Epithelial cell of proximal tubule (primary cell): ENCODE measurements at regions not wholly inside any gene's neighbourhood (a gene's known extent, or its start where the extent isn't known, plus 50 kb on each side); places are given as distances from the start of the nearest gene placed in this dataset.

ENCODE experiments used
- DNase-seq: peaks from one replicate; pipeline ENCODE4 v3.0.0-alpha.2; 2011; ENCODE audit warnings: low read depth
- H3K4me3 ChIP-seq: 2 replicates; pipeline ENCODE4 v1.5.1; 2011; ENCODE audit warnings: low read depth, mild to moderate bottlenecking, low read length
- TF ChIP-seq, protein P1 (sequence below): conservative IDR thresholded peaks from 2 replicates; pipeline ENCODE4 v1.5.1; 2012; ENCODE audit warnings: low read depth, mild to moderate bottlenecking, low read length

DNA sequence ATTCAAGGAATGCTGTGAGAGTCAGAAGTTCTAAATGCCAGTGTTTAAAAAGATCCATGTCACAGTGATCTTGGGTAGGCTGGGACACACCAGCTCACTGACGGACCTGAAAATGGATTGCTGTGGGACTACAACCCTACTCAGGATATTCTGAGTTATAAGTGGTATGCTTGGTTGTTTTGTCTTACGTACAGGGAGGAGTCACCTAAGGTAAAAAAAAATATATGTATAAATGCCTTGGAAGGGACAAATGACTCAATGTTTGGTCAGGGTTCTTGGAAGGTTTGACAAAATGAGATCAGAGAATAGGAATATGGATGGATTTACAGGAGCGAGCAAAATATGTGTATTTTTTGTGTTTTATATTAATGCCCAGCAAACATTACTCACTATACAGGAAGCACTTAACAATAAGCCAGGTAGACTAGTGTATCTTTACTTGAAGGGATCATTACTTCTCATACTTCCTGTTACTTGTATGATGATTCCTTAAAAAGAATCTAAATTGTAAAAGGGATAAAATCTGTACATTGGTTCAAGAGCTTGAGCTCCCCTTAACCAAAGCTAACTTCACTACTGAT lies 767.3 kb downstream of the GBE1 start:
- DNase-seq: no peak
- TF ChIP-seq, protein P1, sequence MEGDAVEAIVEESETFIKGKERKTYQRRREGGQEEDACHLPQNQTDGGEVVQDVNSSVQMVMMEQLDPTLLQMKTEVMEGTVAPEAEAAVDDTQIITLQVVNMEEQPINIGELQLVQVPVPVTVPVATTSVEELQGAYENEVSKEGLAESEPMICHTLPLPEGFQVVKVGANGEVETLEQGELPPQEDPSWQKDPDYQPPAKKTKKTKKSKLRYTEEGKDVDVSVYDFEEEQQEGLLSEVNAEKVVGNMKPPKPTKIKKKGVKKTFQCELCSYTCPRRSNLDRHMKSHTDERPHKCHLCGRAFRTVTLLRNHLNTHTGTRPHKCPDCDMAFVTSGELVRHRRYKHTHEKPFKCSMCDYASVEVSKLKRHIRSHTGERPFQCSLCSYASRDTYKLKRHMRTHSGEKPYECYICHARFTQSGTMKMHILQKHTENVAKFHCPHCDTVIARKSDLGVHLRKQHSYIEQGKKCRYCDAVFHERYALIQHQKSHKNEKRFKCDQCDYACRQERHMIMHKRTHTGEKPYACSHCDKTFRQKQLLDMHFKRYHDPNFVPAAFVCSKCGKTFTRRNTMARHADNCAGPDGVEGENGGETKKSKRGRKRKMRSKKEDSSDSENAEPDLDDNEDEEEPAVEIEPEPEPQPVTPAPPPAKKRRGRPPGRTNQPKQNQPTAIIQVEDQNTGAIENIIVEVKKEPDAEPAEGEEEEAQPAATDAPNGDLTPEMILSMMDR: no peak
- H3K4me3 ChIP-seq: peak overlapping the region; percentile 50

DNA sequence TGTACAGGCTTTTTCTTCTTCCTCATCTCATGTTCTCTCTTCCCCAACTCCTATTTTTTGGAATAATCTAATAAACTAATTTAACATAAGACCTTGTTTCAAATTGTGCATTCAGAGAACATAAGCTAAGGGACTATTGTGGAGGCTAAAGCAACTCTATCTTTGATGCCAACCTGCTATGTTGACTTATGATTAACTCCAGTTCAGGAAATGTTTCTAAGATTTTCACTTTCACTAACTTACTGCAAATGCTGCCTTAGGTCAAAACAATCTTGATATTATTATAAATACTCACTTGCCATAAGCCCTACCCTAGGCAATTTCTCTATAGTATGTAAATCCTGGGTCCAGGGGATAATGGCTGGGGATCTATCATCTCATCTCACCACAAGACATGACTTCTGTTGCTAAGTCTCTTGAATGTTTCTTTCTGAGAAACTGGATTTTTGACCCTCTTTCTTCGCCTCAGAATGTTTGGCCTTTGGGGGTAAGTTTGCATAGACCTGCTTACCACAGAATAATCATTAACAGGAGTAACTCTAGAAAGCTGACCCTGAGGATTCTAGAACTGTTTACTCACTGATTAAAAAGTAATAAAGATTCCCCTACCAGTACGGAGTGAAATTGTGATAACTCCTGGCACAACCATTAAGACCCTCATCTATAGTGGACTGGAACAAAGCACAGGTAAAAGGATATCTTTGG lies 768.1 kb downstream of the GBE1 start:
- peak; percentile 85 for DNase-seq
- H3K4me3 ChIP-seq: peak overlapping the region; percentile 50
- TF ChIP-seq, protein P1: no peak

DNA sequence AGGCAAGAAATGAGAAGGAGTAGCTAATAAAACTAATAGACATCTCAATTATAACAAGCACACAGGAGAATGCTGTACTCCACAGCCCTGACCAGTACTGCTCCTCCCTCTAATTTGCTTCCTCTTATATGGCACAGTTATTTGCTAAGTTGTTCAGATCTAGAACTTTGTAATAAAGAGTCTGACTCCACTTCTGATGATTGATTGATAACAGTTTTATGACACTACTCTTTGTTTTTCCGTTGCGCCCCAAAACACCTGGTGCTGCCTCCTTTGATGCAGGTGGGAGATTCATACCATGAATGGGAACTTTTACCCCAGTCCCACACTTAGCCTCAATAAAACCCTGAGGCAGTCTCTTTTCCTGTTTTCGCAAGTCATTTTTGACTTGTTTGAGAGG lies 777.7 kb downstream of the GBE1 start:
- DNase-seq: no peak
- no peak overlapping the region for H3K4me3 ChIP-seq
- TF ChIP-seq, protein P1: no peak

DNA sequence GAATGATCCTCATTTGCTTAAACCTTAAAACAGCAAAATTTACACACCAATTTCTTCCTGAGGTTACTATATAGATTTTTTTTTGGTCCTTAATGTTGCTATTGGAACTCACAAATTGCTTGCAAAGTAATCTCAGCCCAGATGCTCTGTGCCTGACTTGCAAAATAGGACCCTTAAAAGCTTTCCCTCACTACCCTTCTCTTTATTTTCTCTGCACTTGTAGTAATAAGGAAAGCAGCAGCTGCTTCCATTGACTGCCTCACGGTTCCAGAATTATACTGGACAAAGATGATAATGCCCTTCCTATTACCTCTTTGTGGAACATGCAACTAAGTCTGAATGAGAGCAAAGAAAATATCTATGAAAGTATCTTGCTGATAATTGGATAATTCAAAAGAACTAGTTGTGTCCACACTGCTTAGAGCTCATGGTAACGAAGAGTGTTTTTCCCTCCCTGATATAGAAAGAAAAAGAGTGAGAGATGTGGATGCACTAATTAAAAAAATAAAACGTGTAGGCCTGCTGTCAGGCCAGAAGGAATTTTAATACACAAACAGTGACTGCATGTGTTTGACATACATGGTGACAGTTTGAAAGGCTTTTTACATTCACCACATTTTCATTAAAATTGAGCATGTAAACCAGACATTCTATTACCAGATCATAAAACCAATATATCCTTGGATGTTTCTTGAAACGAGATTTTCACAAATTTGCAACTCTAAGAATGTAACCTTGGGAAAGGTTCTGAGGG lies 783.1 kb downstream of the GBE1 start:
- TF ChIP-seq, protein P1: no peak
- no peak for DNase-seq
- no peak overlapping the region for H3K4me3 ChIP-seq

DNA sequence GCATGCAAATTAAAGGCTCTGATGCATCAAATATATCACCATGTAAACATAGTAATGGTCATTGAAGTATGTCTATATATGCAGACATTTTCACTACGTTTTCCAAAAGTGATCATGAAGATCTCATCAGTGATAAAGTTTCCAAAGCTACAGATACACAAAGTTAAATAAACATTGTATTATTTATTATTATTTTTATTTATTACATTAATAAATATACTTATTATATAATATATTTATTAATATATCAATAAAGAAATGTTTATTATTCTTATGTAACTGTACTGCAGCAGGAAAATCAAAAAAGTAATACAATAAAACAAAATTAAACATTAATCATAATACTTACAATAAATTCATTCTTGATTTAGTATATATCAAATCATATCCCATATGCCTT lies 791.2 kb downstream of the GBE1 start:
- no peak overlapping the region for H3K4me3 ChIP-seq
- TF ChIP-seq, protein P1: no peak
- DNase-seq: no peak

DNA sequence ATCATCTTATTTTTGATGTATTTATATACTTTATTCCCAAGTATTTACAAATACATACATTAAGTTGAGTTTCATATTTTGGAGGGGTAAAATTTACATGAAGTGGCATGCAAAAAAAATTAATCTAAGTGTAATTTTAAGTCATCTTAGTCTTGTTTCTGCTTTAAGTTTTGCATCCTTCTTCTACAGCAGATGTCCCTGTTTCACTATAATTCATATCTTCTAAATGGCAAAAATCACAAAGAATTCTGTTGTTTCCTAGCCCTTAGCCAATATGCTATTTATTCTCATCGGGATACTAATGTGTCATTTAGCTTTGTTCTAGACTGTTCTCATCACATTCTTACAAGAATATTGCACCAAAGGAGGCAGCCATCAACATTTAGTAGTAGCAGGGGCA lies 831.9 kb downstream of the GBE1 start:
- no peak overlapping the region for H3K4me3 ChIP-seq
- DNase-seq: no peak
- TF ChIP-seq, protein P1: peak; percentile 45
